ENCODE measurements at regions not wholly inside any gene's neighbourhood (a gene's known extent, or its start where the extent isn't known, plus 50 kb on each side); places are given as distances from the start of the nearest gene placed in this dataset.
A peak's percentile ranks its signal among the peaks of the same experiment; 100 is the strongest.

- Histone ChIP-seq H3K4me1 (peaks cover 0 to 25% (median 0%) of the 10 kb centered on the region in 4 donors), H3K9me3 (no peaks in the 10 kb centered on the region), H3K27ac (peak overlapping the region in 1 of 4 donors; percentile 16), H3K4me3 (no peak overlapping the region), H3K27me3 (no peaks in the 10 kb centered on the region), H3K36me3 (no peaks in the 10 kb centered on the region)
- no peak for TF ChIP-seq POLR2A (IDR thresholded peaks at IDR 0.05)
- no peak for TF ChIP-seq EP300 (IDR thresholded peaks at IDR 0.05)
- no peak for TF ChIP-seq CTCF (IDR thresholded peaks at IDR 0.05)
- WGBS, 2 donors, result 36 to 81% methylated on average over 1 of the region's 1 CpG
- no peak for DNase-seq (ENCODE audit: low spot score in 2 of 2)
These were observed 401.7 kb upstream of the CDIN1 start for GRCh38 chr15:36177590-36178302.

DNA sequence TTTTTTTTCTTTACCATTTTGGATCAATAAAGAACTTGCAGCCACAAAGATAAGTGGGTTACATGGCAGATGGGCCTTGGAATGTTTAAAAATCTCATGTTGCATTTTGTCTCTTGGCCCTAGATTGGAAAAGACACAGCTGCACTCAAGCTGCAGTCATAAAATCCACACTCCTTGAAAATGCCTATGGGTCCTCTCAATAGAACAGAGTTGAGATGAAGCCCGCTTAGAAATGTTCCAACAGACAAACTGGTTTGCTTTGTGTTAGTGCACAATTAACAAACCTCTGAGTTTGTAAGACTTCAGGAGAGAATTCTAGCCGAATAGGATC is 401.2 kb upstream of the CDIN1 start:
- no peaks in the 10 kb centered on the region for H3K27me3 ChIP-seq
- DNase-seq (ENCODE audit: low spot score in 2 of 2), result no peak
- no peaks in the 10 kb centered on the region for H3K9me3 ChIP-seq
- H3K36me3 ChIP-seq, result no peaks in the 10 kb centered on the region
- peak overlapping the region in 1 of 4 donors; percentile 38 for H3K27ac ChIP-seq
- H3K4me1 ChIP-seq, result peaks cover 0 to 25% (median 0%) of the 10 kb centered on the region in 4 donors
- no peak overlapping the region for H3K4me3 ChIP-seq
- TF ChIP-seq POLR2A (IDR thresholded peaks at IDR 0.05) (no peak), EP300 (IDR thresholded peaks at IDR 0.05) (no peak), CTCF (IDR thresholded peaks at IDR 0.05) (no peak)
- 77 to 83% methylated on average over 2 of the region's 2 CpGs for WGBS, 2 donors

DNA sequence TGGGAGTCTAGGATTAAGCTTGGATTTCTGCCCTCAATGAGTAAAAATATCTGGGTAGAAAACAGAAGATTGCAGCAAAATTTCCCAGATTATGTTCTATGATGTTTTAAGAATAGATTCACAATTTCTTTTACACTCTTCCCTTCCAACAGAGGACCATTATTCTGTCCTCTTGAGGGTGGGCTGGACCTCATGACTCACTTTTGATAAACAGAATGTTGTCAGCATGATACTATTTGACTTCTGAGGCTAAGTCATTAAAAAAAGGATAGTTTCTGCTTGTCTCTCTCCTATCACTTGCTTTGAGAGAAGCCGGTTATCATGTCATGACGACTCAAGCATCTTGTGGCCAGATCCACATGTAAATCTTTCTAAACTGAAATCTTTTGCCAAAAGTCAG is 396.2 kb upstream of the CDIN1 start:
- no peaks in the 10 kb centered on the region for H3K36me3 ChIP-seq
- no peaks in the 10 kb centered on the region for H3K9me3 ChIP-seq
- no peak for DNase-seq (ENCODE audit: low spot score in 2 of 2)
- no peak overlapping the region for H3K27ac ChIP-seq
- no peak overlapping the region for H3K4me3 ChIP-seq
- H3K4me1 ChIP-seq, result peaks cover 0 to 2% (median 0%) of the 10 kb centered on the region in 4 donors
- TF ChIP-seq POLR2A (IDR thresholded peaks at IDR 0.05) (no peak), EP300 (IDR thresholded peaks at IDR 0.05) (no peak), CTCF (IDR thresholded peaks at IDR 0.05) (no peak)
- no peaks in the 10 kb centered on the region for H3K27me3 ChIP-seq
- 55 to 60% methylated on average over 2 of the region's 2 CpGs for WGBS, 2 donors

DNA sequence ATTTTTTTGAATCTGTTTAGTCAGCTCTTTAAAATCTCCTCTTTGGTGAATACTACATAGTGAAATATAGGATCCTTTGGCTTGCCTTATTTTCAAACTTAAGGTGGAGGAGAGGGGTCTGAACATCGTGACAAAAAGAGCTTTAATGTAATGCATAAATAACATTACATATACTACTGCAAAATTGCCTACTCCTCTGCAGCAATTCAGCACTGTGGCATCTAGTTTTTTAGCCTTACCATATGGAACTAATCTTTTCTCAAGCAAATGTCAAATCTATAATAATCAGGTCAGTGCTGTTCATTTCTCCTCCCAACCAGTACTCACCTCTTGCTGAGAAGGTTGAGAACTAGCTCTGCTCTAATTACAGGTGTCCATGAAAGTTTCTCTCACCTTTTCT is 394.0 kb upstream of the CDIN1 start:
- Histone ChIP-seq H3K4me1 (no peaks in the 10 kb centered on the region), H3K4me3 (no peak overlapping the region), H3K27ac (no peak overlapping the region), H3K9me3 (no peaks in the 10 kb centered on the region), H3K27me3 (no peaks in the 10 kb centered on the region), H3K36me3 (no peaks in the 10 kb centered on the region)
- TF ChIP-seq CTCF (IDR thresholded peaks at IDR 0.05), result no peak
- no peak for TF ChIP-seq POLR2A (IDR thresholded peaks at IDR 0.05)
- TF ChIP-seq EP300 (IDR thresholded peaks at IDR 0.05), result no peak
- no peak for DNase-seq (ENCODE audit: low spot score in 2 of 2)
- 58 to 76% methylated on average over 1 of the region's 1 CpG for WGBS, 2 donors

- no peaks in the 10 kb centered on the region for H3K27me3 ChIP-seq
- H3K9me3 ChIP-seq, result no peaks in the 10 kb centered on the region
- H3K36me3 ChIP-seq, result no peaks in the 10 kb centered on the region
- H3K4me1 ChIP-seq, result no peaks in the 10 kb centered on the region
- H3K27ac ChIP-seq, result no peak overlapping the region
- no peak overlapping the region for H3K4me3 ChIP-seq
- TF ChIP-seq EP300 (IDR thresholded peaks at IDR 0.05), result no peak
- TF ChIP-seq CTCF (IDR thresholded peaks at IDR 0.05), result no peak
- TF ChIP-seq POLR2A (IDR thresholded peaks at IDR 0.05), result no peak
- no peak for DNase-seq (ENCODE audit: low spot score in 2 of 2)
These were observed 393.6 kb upstream of the CDIN1 start for GRCh38 chr15:36185845-36186244.

Data from tibial nerve (tissue), 4 donors.